ENCODE measurements at regions not wholly inside any gene's neighbourhood (a gene's known extent, or its start where the extent isn't known, plus 50 kb on each side); places are given as distances from the start of the nearest gene placed in this dataset.

GRCh38 chr5:8557728-8558127 is 688.8 kb downstream of the MTRR start:
- no peak for TF ChIP-seq CTCF (IDR thresholded peaks at IDR 0.05)
- TF ChIP-seq POLR2A (IDR thresholded peaks at IDR 0.05), result no peak
